HG03565 (cell line): ENCODE measurements at regions not wholly inside any gene's neighbourhood (a gene's known extent, or its start where the extent isn't known, plus 50 kb on each side); places are given as distances from the start of the nearest gene placed in this dataset.
"Not testable (repeated sequence)": the region's sequence is repeated elsewhere in the genome, so short reads cannot be mapped to it uniquely, and the experiment has no call there.

Experiments
- ATAC-seq: cut with Tn5 transposase; IDR thresholded peaks from one replicate; pipeline ENCODE4 v1.9.1; 2021; ENCODE audit warnings: mild to moderate bottlenecking, moderate library complexity; ENCODE audit not compliant: unreplicated experiment

DNA sequence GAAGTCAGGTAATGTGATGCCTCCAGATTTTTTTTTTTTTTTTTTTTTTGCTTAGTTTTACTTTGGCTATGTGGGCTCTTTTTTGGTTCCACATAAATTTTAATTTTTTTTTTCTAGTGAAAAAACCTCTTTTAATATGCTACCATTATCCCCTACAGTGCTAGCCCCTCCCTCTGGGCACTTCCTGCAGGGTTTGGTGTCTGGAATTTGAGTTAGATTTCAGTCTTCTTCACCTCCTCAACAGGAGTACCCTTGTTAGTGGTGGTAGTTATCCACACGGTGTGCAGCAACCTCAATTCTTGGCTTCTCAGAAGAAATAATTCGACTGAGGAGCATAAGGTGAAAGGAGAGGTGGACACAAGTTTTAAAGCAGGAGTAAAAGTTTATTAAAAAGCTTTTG, 128.8 kb upstream of the SYNCRIP start:
- ATAC-seq: no peak

DNA sequence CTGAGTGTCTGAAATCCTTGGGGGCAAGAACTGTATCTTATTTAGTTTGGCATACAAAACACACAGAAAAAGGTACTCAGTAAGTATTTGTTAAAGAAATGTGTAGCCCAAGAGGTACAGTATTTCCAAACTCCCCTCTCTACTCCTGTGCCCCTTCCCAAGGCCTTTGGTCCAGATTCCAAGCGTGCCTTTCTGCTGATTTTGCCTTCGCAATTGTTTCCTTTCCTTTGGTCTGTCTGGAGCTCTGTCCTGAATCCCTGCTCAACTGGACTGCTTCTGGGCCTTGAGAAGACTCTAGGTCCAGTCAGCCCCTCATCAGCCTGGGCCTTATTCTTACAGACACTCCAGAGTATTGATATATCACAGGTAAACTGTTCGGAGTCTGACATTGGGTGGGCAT, 122.2 kb upstream of the SYNCRIP start:
- no peak for ATAC-seq

DNA sequence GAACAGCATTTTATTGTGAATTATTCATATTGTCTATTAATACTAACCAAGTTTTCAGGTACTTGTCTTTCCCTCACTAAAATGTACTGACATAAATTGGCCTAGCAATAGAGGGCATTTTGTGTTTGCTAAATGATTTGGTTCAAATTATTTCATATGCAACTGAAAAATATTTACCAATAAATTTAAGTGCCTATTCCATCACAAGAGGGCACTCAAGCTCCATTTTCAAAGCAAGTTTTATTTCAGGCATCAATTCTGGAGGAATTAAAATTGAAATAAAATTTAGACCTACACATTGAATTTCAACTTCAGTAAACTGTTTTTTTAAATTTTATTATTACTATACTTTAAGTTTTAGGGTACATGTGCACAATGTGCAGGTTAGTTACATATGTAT, 114.3 kb upstream of the SYNCRIP start:
- no peak for ATAC-seq

DNA sequence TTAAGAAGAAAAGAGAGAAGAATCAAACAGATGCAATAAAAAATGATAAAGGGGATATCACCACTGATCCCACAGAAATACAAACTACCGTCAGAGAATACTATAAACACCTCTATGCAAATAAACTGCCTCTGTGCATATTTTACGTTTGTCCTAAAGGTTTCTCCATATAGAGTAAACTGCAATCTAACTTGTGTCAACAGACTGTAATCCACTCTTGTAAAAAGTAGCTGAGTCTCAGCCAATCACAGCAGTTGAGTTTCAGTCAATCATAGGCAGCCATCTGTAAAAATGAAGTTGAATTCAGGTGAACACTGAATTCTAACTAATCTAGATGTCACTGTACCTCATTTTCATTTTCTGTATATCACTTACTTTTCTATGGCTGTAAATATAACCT, 112.2 kb upstream of the SYNCRIP start:
- ATAC-seq: no peak

DNA sequence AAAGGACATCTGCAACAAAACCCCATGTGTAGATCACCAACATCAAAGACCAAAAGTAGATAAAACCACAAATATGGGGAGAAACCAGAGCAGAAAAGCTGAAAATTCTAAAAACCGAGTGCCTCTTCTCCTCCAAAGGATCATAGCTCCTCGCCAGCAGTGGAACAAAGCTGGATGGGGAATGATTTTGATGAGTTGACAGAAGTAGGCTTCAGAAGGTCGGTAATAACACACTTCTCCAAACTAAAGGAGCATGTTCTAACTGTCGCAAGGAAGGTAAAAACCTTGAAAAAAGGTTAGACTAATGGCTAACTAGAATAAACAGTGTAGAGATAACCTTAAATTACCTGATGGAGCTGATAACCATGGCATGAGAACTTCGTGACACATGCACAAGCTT, 109.9 kb upstream of the SYNCRIP start:
- ATAC-seq: no peak

DNA sequence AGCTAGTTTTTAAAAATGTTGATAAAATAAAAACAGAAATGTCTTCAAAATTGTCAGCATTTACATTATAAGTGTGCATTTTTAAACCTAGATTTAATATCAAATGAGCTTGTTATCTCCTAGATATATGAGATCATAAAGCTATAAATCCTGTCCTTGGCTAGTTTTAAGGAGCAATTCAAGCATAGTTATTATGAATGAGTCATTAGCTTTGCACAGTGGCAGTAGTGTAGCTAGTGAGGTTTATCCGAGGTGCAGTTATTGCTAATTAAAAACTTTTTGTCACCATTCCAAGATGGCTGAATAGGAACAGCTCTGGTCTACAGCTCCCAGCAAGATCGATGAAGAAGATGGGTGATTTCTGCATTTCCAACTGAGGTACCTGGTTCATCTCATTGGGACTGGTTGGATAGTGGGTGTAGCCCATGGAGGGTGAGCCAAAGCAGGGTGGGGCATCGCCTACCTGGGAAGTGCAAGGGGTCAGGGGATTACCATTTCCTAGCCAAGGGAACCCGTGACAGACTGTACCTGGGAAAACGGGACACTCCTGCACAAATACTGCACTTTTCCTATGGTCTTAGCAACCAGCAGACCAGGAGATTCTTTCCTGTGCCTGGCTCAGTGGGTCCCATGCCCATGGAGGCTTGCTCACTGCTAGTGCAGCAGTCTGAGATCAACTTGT, 108.8 kb upstream of the SYNCRIP start:
- ATAC-seq: no peak

DNA sequence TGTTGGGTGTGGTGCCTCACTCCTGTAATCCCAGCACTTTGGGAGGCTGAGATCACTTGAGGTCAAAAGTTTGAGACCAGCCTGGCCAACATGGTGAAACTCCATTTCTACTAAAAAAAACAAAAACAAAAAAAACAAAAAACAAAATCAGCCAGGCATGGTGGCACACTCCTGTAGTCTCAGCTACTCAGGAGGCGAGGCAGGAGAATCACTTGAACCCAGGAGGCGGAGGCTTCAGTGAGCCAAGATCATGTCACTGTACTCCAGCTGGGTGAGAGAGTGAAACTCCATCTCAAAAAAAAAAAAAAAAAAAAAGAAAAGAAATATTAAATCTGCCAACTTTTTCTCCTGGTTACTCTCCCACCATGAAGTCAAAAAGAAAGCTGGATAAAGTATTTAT, 107.5 kb upstream of the SYNCRIP start:
- ATAC-seq: not testable (repeated sequence)

DNA sequence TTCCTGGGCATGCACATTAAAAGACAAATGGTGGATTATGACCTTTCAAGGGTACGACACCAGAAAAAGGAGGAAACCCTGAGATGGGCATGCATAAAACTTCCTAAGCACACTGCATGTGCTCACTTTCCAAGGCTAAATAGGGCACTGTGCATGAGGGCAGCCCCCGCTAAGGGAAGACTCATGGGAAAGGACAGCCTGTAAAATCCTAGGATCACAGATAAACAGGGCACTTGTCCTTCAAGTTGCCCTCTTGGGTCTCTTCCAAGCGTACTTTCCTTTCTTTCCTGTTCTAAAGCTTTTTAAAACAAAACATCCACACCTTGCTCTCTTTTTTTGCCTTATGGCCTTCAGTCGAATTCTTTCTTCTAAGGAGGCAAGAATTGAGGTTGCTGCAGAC, 106.5 kb upstream of the SYNCRIP start:
- no peak for ATAC-seq

DNA sequence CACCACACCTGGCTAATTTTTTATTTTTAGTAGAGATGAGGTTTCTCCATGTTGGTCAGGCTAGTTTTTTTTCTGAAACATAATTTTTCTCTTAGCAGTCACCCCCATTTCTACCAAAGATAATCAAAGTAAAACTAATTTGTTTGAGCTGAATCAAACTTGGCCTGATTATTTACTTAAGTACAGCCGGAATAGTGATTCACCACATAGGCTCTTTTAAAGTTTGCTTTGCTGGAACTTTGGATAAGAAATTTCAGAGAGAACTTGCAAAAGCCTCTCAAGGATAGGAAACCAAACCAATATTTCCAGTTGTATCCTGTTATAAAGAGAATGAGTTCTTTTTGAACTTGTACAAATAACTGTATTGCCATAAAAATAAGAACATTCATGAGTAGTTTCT, 105.0 kb upstream of the SYNCRIP start:
- no peak for ATAC-seq

DNA sequence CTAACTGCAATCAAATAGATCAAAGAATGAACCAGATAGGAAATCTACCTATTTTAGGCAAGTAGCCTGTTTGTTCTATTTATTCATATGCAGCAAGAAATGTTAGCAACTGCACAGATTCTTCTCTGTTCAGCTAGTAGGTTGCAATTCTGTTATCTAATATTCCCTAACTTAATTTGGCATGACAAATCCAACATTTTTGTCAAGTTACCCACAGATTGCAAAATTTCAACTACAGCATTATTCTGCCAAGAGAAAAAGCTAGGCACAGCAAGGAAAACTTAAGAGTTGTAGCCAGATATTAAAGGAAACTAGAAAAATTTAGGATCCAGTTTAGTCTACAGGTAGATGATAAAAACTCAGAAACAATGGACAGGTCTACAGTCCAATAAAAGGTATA, 104.4 kb upstream of the SYNCRIP start:
- ATAC-seq: no peak

DNA sequence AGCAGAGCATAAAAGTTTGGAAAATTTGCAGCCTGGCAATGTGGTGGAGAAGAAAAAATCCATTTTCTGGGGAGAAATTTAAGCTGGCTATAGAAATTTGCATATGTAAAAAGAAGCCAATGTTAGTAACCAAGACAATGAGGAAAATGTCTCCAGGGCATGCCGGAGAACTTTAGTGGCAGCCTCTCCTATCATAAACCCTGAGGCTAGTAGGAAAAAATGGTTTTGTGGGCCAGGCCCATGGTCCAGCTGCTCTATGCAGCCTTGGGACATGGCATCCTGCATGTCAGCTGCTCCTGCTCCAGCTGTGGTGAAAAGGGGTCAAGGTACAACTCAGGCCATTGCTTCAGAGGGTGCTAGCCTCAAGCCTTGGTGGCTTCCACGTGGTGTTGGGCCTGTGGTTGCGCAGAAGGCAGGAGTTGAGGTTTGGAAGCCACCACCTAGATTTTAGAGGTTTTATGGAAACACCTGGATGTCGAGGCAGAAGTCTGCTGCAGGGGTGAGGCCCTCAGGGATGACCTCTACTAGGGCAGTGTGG, 101.8 kb upstream of the SYNCRIP start:
- ATAC-seq: no peak

DNA sequence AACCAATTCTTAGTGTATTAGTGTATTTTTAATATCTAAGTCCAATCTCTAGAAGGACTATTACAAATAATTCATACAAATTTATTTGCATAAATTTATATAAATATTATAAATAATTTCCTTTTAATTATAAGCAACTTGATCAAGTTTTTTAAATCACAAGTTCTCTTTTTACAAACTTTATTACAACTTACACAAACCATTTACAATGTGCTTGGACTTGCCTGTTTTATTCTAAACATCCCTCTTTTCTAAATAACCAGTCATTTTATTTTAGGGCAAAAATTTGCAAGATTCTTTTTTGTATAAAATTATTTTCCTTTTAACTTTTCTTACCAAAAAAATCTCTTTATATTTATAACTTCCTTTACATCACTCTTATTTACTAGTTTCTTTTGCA, 83.5 kb upstream of the SYNCRIP start:
- ATAC-seq: no peak

DNA sequence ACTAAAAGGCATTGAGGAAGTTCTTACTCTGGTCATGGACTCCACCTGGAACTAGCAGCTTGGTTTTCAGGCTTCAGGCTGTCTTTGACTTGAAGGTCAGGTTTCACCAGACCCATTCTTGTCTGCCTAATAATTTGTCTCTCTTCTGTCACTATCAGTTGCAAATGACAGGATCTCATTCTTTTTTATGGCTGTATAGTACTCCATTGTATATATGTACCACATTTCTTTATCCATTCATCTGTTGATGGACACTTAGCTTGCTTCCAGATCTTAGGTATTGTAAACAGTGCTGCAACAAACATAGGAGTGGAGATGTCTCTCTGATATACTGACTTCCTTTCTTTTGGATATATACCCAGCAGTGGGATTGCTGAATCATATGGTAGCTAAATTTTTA, 73.1 kb upstream of the SYNCRIP start:
- no peak for ATAC-seq

DNA sequence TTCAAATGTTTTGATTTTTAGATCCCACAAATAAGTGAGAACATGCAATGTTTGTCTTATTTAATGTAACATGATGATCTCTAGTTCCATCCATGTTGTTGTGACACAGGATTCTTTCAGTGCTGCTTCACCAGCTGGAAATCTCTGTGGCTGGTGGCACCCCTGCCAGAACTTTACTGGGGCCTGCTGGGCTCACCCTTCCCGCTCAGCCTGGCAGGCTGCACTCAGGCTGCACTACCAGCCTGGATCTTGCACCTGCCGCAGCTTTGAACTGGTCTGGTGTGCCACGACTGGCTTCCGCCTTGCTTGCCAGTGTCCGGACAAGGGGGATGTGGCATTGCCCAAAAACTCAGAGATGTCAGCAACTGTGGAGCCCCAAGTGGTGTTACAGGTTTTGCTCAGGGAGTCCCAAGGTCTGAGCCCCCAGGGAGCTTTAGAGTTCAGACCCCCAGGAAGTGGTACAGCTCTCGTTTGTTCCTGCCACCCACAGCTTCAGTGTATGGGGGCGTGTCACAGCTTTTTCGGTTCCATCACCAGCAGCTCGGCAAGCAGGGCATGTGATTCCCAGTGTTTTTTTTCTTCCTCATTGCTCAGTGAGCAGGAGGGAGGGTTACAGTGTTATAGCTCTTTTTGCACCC, 72.3 kb upstream of the SYNCRIP start:
- ATAC-seq: no peak

DNA sequence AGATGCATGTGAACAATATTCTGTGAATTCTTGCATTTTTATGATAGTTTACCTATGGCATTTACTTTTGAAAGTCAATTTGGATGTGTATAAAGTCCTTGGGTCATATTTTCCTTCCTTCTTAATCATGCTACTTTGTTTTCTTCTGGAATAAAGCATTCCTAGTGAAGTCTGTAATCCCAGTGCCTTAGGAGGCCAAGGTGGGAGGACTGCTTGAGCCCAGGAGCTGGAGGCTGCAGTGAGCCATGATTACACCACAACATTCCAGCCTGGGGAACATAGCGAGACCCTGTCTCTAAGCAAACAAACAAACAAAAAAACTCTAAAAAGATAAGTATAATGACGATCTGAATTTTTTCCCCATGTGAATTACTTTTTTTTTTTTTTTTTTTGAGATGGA, 69.7 kb upstream of the SYNCRIP start:
- ATAC-seq: no peak

DNA sequence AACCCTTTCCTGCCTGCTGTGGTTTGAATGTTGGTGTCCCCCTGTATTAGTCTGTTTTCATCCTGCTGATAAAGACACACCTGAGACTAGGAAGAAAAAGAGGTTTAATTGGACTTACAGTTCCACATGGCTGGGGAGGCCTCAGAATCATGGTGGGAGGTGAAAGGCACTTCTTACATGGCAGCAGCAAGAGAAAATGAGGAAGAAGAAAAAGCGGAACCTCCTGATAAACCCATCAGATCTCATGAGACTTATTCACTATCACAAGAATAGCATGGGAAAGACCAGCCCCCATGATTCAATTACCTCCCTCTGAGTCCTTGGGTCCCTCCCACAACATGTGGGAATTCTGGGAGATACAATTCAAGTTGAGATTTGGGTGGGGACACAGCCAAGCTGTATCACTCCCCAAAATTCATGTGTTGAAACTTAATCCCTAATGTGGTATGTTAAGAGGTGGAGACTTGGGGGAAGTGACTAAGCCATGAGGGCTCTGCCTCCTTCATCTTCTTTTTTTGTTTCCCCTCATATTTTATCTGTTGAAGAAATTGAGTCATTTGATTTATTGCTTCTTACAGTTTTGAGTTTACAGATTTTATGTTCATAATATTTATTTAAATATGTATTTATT, 64.9 kb upstream of the SYNCRIP start:
- ATAC-seq: not testable (repeated sequence)

DNA sequence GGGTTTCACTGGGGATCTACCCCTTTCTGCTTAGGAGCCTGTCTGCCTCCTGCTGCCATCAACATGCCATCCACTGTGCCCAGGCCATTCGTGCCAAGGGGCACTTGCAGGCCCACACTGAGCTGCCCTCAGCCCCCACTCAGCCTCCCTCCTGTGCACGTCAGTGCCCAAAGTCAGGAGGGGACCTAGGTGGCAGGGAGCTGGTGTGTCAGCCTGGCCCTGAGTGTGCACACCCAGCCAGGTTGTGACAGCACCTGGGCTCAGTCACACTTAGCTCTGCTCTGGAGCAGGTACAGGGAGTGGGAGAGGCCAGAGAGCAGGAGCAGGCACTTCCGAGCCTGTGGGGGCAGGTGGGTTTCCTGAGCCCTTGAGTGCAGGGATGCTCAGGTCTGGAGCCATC, 63.6 kb upstream of the SYNCRIP start:
- ATAC-seq: no peak

DNA sequence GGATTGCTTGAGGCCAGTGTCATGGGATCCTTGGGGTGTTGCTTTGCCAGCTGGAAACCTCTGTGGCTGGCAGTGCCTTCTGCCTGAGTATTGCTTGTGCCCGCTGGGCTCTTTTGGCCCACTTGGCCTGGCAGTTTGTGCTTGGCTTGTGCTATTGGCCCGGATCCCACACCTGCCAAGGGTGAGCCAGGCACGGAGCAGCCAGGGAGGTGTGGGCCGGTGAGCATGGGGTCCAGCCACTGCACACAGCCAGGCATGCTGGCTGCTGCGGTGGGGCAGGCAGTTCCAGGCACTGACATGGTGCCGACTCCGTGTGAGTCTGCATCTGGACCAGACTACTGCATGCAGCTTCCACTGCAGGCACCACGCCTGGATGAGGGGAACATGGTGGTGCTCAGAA, 62.5 kb upstream of the SYNCRIP start:
- ATAC-seq: no peak

DNA sequence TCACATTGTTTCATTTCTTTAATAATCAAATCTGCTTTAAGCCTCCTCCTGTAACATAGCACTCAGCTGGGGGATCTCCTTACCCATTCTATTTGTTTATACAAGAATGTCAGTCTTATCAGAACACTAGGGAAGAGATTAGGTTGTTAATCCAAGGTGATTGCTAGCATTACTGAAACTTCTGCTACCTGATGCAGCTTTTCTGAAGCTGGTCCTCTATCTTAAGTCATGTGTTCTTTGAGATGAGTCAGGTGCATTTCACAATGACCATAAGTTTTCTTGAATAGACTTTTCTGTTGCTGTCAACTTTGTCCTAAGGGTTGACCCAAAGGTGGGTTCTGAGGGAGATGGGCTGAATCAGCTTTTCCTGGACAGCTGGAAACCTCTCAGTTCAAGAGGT, 60.7 kb upstream of the SYNCRIP start:
- no peak for ATAC-seq
